ENCODE measurements at regions not wholly inside any gene's neighbourhood (a gene's known extent, or its start where the extent isn't known, plus 50 kb on each side); places are given as distances from the start of the nearest gene placed in this dataset.

DNA sequence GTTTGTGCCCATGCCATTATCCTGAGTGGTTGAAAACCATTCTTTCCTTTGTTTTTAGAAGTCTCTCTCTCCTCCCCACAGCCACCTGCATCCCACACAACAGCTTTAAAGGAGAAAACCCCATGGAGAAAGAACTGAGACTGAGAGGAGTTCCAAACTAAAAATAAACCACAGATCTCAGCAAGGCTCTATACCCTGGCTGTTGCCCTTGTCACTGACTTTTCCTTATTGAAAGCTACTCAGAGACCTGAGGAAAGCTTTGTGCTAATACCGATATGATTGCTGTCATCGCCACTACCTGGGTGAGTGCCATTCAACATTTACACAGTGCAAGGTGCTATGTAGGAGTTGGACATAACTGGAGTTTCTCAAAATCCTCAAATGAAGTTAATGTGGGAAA is 55.5 kb upstream of the RASGRP1 start (continued):
- TF ChIP-seq, protein P1, sequence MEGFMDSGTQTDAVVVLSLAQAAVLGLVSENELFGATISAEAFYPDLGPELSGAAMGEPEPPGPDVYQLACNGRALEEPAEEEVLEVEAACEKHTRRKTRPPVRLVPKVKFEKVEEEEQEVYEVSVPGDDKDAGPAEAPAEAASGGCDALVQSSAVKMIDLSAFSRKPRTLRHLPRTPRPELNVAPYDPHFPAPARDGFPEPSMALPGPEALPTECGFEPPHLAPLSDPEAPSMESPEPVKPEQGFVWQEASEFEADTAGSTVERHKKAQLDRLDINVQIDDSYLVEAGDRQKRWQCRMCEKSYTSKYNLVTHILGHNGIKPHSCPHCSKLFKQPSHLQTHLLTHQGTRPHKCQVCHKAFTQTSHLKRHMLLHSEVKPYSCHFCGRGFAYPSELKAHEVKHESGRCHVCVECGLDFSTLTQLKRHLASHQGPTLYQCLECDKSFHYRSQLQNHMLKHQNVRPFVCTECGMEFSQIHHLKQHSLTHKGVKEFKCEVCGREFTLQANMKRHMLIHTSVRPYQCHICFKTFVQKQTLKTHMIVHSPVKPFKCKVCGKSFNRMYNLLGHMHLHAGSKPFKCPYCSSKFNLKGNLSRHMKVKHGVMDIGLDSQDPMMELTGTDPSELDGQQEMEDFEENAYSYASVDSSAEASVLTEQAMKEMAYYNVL (CRISPR knock-in tag; IDR thresholded peaks at IDR 0.05; ENCODE audit: borderline replicate concordance): no peak
- TF ChIP-seq ZNF564 (CRISPR knock-in tag; IDR thresholded peaks at IDR 0.05): no peak

DNA sequence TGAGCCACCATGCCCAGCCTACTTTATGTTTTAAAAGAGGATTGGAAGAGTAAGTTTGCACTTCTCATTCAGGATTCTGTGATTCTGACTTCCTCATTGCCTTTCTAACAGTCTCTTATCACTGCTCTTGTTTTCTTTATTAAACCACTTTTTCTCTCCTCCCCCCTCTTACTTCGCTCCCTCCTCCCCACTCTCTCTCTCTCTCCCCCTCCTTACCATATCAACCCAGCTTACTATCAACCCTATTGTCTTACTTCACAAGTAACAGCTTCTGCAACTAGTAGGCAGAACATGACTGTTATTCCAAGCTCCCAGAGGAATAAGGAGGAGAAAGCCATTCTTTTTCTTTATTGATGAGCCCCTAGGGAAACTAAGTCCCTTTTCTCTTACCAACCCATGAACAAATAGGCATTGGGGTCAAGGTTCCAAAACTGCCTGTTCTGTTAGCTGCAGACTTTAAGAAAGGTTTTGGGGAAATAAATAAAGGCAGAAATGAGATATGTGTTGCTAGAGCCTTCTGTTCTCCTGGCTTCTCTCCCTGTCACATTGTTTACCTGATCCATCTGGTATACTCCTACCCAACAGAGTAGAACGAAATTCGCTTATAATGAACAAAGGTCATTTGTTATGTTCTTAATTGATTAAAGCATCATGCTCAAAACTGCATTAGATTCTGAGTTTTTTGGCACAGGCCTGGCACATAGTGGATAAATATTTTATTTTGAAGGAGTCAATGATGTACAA is 56.4 kb upstream of the RASGRP1 start:
- no peak for TF ChIP-seq SIX4 (CRISPR knock-in tag; IDR thresholded peaks at IDR 0.05)
- TF ChIP-seq RCOR2 (CRISPR knock-in tag; IDR thresholded peaks at IDR 0.05): no peak
- TF ChIP-seq ZNF790 (CRISPR knock-in tag; IDR thresholded peaks at IDR 0.05; ENCODE audit: borderline replicate concordance): no peak
- TF ChIP-seq, protein P2, sequence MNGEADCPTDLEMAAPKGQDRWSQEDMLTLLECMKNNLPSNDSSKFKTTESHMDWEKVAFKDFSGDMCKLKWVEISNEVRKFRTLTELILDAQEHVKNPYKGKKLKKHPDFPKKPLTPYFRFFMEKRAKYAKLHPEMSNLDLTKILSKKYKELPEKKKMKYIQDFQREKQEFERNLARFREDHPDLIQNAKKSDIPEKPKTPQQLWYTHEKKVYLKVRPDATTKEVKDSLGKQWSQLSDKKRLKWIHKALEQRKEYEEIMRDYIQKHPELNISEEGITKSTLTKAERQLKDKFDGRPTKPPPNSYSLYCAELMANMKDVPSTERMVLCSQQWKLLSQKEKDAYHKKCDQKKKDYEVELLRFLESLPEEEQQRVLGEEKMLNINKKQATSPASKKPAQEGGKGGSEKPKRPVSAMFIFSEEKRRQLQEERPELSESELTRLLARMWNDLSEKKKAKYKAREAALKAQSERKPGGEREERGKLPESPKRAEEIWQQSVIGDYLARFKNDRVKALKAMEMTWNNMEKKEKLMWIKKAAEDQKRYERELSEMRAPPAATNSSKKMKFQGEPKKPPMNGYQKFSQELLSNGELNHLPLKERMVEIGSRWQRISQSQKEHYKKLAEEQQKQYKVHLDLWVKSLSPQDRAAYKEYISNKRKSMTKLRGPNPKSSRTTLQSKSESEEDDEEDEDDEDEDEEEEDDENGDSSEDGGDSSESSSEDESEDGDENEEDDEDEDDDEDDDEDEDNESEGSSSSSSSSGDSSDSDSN (CRISPR knock-in tag; IDR thresholded peaks at IDR 0.05): no peak
- no peak for TF ChIP-seq ZFY (CRISPR knock-in tag; IDR thresholded peaks at IDR 0.05)
- Histone ChIP-seq H3K4me3 (replicated peaks in 1 of 3; ENCODE audit: insufficient read depth in 1 of 3, low read depth in 2 of 3, low read length in 3 of 3) (no peak overlapping the region), H3K4me2 (ENCODE audit: low read depth, low read length) (no peak overlapping the region), H3K36me3 (replicated peaks in 1 of 2; ENCODE audit: control insufficient read depth in 1 of 2, insufficient read depth in 2 of 2, low read length in 2 of 2) (no peaks in the 10 kb centered on the region), H2AFZ (ENCODE audit: low read length) (no peak overlapping the region), H3K27ac (ENCODE audit: extremely low read length, insufficient read depth, low read length) (no peak overlapping the region), H3K27me3 (ENCODE audit: control insufficient read depth in 1 of 2, insufficient read depth in 2 of 2, low read length in 2 of 2) (peaks cover 0 to 7% of the 10 kb centered on the region in 2 experiments; a peak in 2 of 5 replicates), H3K79me2 (ENCODE audit: insufficient read depth, low read length) (no peaks in the 10 kb centered on the region), H3K9me3 (ENCODE audit: low read length) (no peaks in the 10 kb centered on the region), H3K4me1 (ENCODE audit: insufficient read depth, low read length) (no peaks in the 10 kb centered on the region), H3K9ac (ENCODE audit: insufficient read depth, low read depth, low read length) (no peak overlapping the region), H4K20me1 (ENCODE audit: insufficient read depth, low read length) (no peaks in the 10 kb centered on the region)
- DNase-seq (ENCODE audit: low spot score) (no peak), FAIRE-seq (no peak), ATAC-seq (no peak)
- CTCF ChIA-PET (ENCODE audit: low intra/inter-chr PET ratio, low total read pairs): no interaction called here
- WGBS (ENCODE audit: low lambda C conversion rate): 3% methylated on average over 3 of the region's 3 CpGs
- intact Hi-C loops (cut with micrococcal nuclease; ENCODE audit: unreplicated experiment): no loop called here
- POLR2A ChIA-PET: no interaction called here
- no TSS peak for BruUV-seq (replicated peaks)
- in situ Hi-C loops (cut with HindIII; ENCODE audit: extremely low pct_ligation_motif_present, low pct_unique_long_range_greater_than_20kb): no loop called here
